WERI-Rb-1 (cell line): ENCODE measurements at regions not wholly inside any gene's neighbourhood (a gene's known extent, or its start where the extent isn't known, plus 50 kb on each side); places are given as distances from the start of the nearest gene placed in this dataset.

Source experiments
- DNase-seq: peaks from one replicate; pipeline ENCODE4 v3.0.0-alpha.2; 2020
- H3K27ac ChIP-seq: fragments of 250-450 bp; sonication (Bioruptor Pico); 2 replicates; pipeline ENCODE4 v1.5.1; 2020; ENCODE audit warnings: mild to moderate bottlenecking, moderate library complexity
- H3K27me3 ChIP-seq: fragments of 250-450 bp; sonication (Bioruptor Pico); 2 replicates; pipeline ENCODE4 v1.5.1; 2021; ENCODE audit warnings: mild to moderate bottlenecking, low read depth, moderate library complexity; ENCODE audit not compliant: insufficient read depth, severe bottlenecking
- H3K36me3 ChIP-seq: fragments of 250-450 bp; sonication (Bioruptor Pico); 2 replicates; pipeline ENCODE4 v1.5.1; 2020; ENCODE audit warnings: mild to moderate bottlenecking, moderate library complexity
- H3K4me3 ChIP-seq: 2 replicates; pipeline ENCODE4 v1.5.1; 2011; ENCODE audit warnings: low read depth, mild to moderate bottlenecking, control low read depth, low read length
- H3K9me3 ChIP-seq: fragments of 250-450 bp; sonication (Bioruptor Pico); 2 replicates; pipeline ENCODE4 v1.5.1; 2021; ENCODE audit warnings: mild to moderate bottlenecking, moderate library complexity; ENCODE audit not compliant: severe bottlenecking
- CTCF ChIP-seq: IDR thresholded peaks from 2 replicates; pipeline ENCODE4 v1.5.1; 2011; ENCODE audit warnings: low read depth, mild to moderate bottlenecking, control low read depth, inconsistent platforms, low read length

- no peak for TF ChIP-seq CTCF
- peaks cover 45% of the 10 kb centered on the region for H3K27me3 ChIP-seq
Measured at GRCh38 chr12:88934163-88934747, 354.0 kb upstream of the KITLG start.

GRCh38 chr12:88932457-88932856, 352.2 kb upstream of the KITLG start:
- peaks cover 44% of the 10 kb centered on the region for H3K27me3 ChIP-seq
- no peaks in the 10 kb centered on the region for H3K36me3 ChIP-seq
- DNase-seq: no peak
- no peak for TF ChIP-seq CTCF
- no peak overlapping the region for H3K4me3 ChIP-seq
- H3K9me3 ChIP-seq: no peaks in the 10 kb centered on the region
- H3K27ac ChIP-seq: no peak overlapping the region

More at GRCh38 chr12:88934163-88934747, 354.0 kb upstream of the KITLG start:
- Histone ChIP-seq H3K4me3 (no peak overlapping the region), H3K36me3 (no peaks in the 10 kb centered on the region), H3K27ac (no peak overlapping the region), H3K9me3 (no peaks in the 10 kb centered on the region)
- DNase-seq: no peak

GRCh38 chr12:88931598-88931997, 351.3 kb upstream of the KITLG start:
- no peak overlapping the region for H3K4me3 ChIP-seq
- H3K27ac ChIP-seq: no peak overlapping the region
- H3K9me3 ChIP-seq: no peaks in the 10 kb centered on the region
- no peaks in the 10 kb centered on the region for H3K36me3 ChIP-seq
- peaks cover 37% of the 10 kb centered on the region for H3K27me3 ChIP-seq
- no peak for TF ChIP-seq CTCF
- peak; percentile 55 for DNase-seq

GRCh38 chr12:88925454-88925853, 345.2 kb upstream of the KITLG start:
- Histone ChIP-seq H3K36me3 (no peaks in the 10 kb centered on the region), H3K27me3 (peaks cover 19% of the 10 kb centered on the region), H3K4me3 (no peak overlapping the region), H3K9me3 (no peaks in the 10 kb centered on the region), H3K27ac (no peak overlapping the region)
- no peak for TF ChIP-seq CTCF
- no peak for DNase-seq

- TF ChIP-seq CTCF: no peak
- no peak overlapping the region for H3K27ac ChIP-seq
- H3K4me3 ChIP-seq: no peak overlapping the region
- H3K9me3 ChIP-seq: no peaks in the 10 kb centered on the region
- H3K36me3 ChIP-seq: no peaks in the 10 kb centered on the region
- no peak for DNase-seq
- peaks cover 19% of the 10 kb centered on the region for H3K27me3 ChIP-seq
Measured at GRCh38 chr12:88924162-88924561, 343.9 kb upstream of the KITLG start.

- TF ChIP-seq CTCF: no peak
- H3K27me3 ChIP-seq: peaks cover 19% of the 10 kb centered on the region
- H3K27ac ChIP-seq: no peak overlapping the region
- no peak overlapping the region for H3K4me3 ChIP-seq
- no peaks in the 10 kb centered on the region for H3K9me3 ChIP-seq
- DNase-seq: no peak
- no peaks in the 10 kb centered on the region for H3K36me3 ChIP-seq
Measured at GRCh38 chr12:88923631-88924030, 343.4 kb upstream of the KITLG start.
